Bronchial epithelial cell (primary cell): ENCODE measurements at regions not wholly inside any gene's neighbourhood (a gene's known extent, or its start where the extent isn't known, plus 50 kb on each side); places are given as distances from the start of the nearest gene placed in this dataset.

ENCODE experiments used
- DNase-seq: peaks from one replicate; pipeline ENCODE4 v3.0.0-alpha.2; 2010; ENCODE audit warnings: low read depth
- FAIRE-seq: peaks from 2 replicates; lab custom pipeline; 2011; peaks lifted over from hg19 to GRCh38; lab: Jason Lieb, UNC
- H3K27me3 ChIP-seq: 2 replicates; pipeline ENCODE4 v1.5.1; 2011; ENCODE audit warnings: low read length; ENCODE audit not compliant: control insufficient read depth, insufficient read depth
- H3K36me3 ChIP-seq: 2 replicates; pipeline ENCODE4 v1.5.1; 2011; ENCODE audit warnings: low read length; ENCODE audit not compliant: control insufficient read depth, insufficient read depth
- H3K4me3 ChIP-seq: 2 replicates; pipeline ENCODE4 v1.5.1; 2011; ENCODE audit warnings: mild to moderate bottlenecking, low read depth, low read length, control low read depth
- CTCF ChIP-seq: IDR thresholded peaks from 2 replicates; pipeline ENCODE4 v1.5.1; 2011; ENCODE audit warnings: mild to moderate bottlenecking, moderate library complexity, low read length, control low read depth, inconsistent platforms; ENCODE audit not compliant: insufficient read depth, severe bottlenecking

DNA sequence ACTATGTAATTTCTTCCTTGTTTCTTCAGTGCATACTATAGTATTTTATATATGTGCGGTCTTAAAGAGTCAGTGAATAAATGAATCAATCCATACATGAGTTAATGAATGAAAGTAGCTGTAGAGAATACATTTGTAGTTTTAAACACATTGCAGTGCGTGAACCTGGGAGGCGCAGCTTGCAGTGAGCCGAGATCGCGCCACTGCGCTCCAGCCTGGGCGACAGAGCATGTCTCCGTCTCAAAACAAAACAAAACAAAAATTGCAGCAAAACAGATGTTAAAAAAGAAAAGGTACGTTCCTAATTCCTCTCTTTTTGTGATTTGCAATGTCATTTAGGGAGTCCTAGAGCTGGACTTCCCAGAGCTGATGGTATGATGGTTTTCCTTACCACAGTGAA, 1144.8 kb upstream of the FANCL start:
- no peak for TF ChIP-seq CTCF

GRCh38 chr2:59383473-59383872, 1142.3 kb upstream of the FANCL start:
- Histone ChIP-seq H3K36me3 (no peaks in the 10 kb centered on the region), H3K4me3 (no peak overlapping the region), H3K27me3 (no peaks in the 10 kb centered on the region)
- FAIRE-seq, result no peak
- no peak for DNase-seq
- TF ChIP-seq CTCF, result no peak

More for the DNA sequence above, 1144.8 kb upstream of the FANCL start:
- DNase-seq, result no peak
- no peak for FAIRE-seq
- H3K36me3 ChIP-seq, result no peaks in the 10 kb centered on the region
- H3K4me3 ChIP-seq, result no peak overlapping the region
- H3K27me3 ChIP-seq, result no peaks in the 10 kb centered on the region

DNA sequence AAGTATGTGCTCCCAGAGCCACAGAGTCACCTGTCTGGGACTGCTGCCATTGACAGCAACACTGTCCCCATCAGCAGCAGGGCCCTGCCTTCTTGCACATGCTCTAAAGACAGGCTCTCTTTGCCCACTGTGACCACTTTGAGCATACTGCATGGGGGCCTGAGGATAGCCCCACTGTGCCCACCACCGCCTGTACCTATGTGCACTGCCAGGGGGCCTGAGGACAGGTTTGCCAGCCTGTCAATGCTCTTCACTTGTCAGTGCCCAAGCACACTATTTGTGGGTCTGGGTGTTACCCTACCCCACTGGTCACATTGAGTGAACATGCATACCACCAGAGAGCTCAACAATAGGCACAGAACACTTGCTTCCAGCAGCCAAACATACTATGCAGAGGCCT, 1137.0 kb upstream of the FANCL start:
- FAIRE-seq (no peak), DNase-seq (no peak)
- Histone ChIP-seq H3K27me3 (no peaks in the 10 kb centered on the region), H3K36me3 (no peaks in the 10 kb centered on the region), H3K4me3 (no peak overlapping the region)
- TF ChIP-seq CTCF, result no peak

GRCh38 chr2:59366288-59366687, 1125.2 kb upstream of the FANCL start:
- FAIRE-seq, result no peak
- Histone ChIP-seq H3K36me3 (no peaks in the 10 kb centered on the region), H3K4me3 (no peak overlapping the region), H3K27me3 (no peaks in the 10 kb centered on the region)
- DNase-seq, result no peak
- TF ChIP-seq CTCF, result no peak

- no peaks in the 10 kb centered on the region for H3K27me3 ChIP-seq
- no peaks in the 10 kb centered on the region for H3K36me3 ChIP-seq
- no peak for TF ChIP-seq CTCF
- H3K4me3 ChIP-seq, result no peak overlapping the region
- no peak for FAIRE-seq
- DNase-seq, result peak; percentile 22
These were observed 1113.4 kb upstream of the FANCL start for GRCh38 chr2:59354498-59354897.

DNA sequence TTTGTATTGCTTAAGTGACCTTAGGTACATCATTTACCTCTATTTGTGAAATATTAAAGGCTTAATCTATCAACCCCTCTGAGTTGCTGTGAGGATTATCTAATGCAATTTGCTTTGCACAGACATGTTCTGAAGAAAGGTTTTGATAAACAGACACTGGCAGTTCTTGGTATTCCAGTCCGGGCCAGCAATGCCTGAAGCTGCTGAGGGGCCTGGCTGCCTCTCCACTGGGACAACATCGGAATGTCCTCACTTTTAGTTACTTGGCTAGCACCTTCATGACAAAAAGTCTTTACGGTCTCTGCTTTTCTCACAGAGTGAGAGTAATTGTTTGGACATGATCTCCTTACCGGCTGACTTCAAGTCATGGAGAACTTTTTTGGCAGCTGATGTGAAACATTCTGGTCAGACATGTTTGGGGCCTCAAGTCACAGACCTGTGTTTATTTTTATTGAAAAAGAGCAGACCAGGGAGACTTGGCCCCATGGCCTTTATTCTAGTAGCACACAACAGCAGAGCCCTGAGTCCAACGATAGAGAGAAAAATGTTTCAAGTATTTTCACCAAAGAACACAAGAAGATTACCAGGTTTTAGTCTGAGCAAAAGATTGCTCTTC, 1112.3 kb upstream of the FANCL start:
- no peaks in the 10 kb centered on the region for H3K27me3 ChIP-seq
- H3K4me3 ChIP-seq, result no peak overlapping the region
- no peaks in the 10 kb centered on the region for H3K36me3 ChIP-seq
- TF ChIP-seq CTCF, result no peak
- no peak for FAIRE-seq
- DNase-seq, result peak; percentile 59
